GM23338 (cell line): ENCODE measurements at regions not wholly inside any gene's neighbourhood (a gene's known extent, or its start where the extent isn't known, plus 50 kb on each side); places are given as distances from the start of the nearest gene placed in this dataset.

Experiments used
- ATAC-seq: fragments of 200-7000 bp; cut with Tn5 transposase; 3 replicates; pipeline ENCODE4 v1.9.1; 2020
- DNase-seq: peaks from one replicate; pipeline ENCODE4 v3.0.0-alpha.2; 2015; ENCODE audit warnings: low spot score
- H2AFZ ChIP-seq: fragments of 200-600 bp; sonication (generic); 2 replicates; pipeline ENCODE4 v1.8.0; 2016; ENCODE audit warnings: antibody characterized with exemption, mild to moderate bottlenecking, moderate library complexity
- H3F3A ChIP-seq: fragments of 200-600 bp; sonication (generic); replicated peaks from 2 replicates; pipeline ENCODE4 v1.8.0; 2017; ENCODE audit warnings: antibody characterized with exemption, mixed run types, low read depth
- H3K27ac ChIP-seq: fragments of 200-600 bp; sonication (generic); 2 replicates; pipeline ENCODE4 v1.6.1; 2016; ENCODE audit warnings: low read depth
- H3K27me3 ChIP-seq: fragments of 200-600 bp; sonication (generic); 2 replicates; pipeline ENCODE4 v1.8.0; 2016; ENCODE audit warnings: mild to moderate bottlenecking, mixed run types, moderate library complexity; ENCODE audit not compliant: insufficient read depth
- H3K36me3 ChIP-seq: fragments of 200-600 bp; sonication (generic); 2 replicates; pipeline ENCODE4 v1.8.0; 2016; ENCODE audit warnings: mild to moderate bottlenecking; ENCODE audit not compliant: insufficient read depth
- H3K4me1 ChIP-seq: fragments of 200-600 bp; sonication (generic); 2 replicates; pipeline ENCODE4 v1.8.0; 2016; ENCODE audit warnings: mild to moderate bottlenecking, moderate library complexity; ENCODE audit not compliant: insufficient read depth
- H3K4me2 ChIP-seq: fragments of 200-600 bp; sonication (generic); 2 replicates; pipeline ENCODE4 v1.7.1; 2017; ENCODE audit warnings: mixed run types
- H3K4me3 ChIP-seq: fragments of 200-600 bp; sonication (generic); 2 replicates; pipeline ENCODE4 v1.6.1; 2016; ENCODE audit warnings: mixed run types
- H3K79me2 ChIP-seq: fragments of 200-600 bp; sonication (generic); replicated peaks from 2 replicates; pipeline ENCODE4 v1.8.0; 2017; ENCODE audit warnings: mild to moderate bottlenecking; ENCODE audit not compliant: insufficient read depth
- H3K9me2 ChIP-seq: fragments of 200-600 bp; sonication (generic); 2 replicates; pipeline ENCODE4 v1.8.0; 2017; ENCODE audit not compliant: insufficient read depth
- H4K20me1 ChIP-seq: fragments of 200-600 bp; sonication (generic); replicated peaks from 2 replicates; pipeline ENCODE4 v1.8.0; 2017; ENCODE audit warnings: mild to moderate bottlenecking; ENCODE audit not compliant: insufficient read depth
- H3K27ac Mint-ChIP-seq: 2 replicates; pipeline ENCODE4 v1.8.0; 2020; ENCODE audit warnings: inconsistent platforms, mild to moderate bottlenecking, moderate library complexity, mixed read lengths
- H3K27me3 Mint-ChIP-seq: 3 replicates; pipeline ENCODE4 v1.8.0; 2022; ENCODE audit warnings: low read depth, mild to moderate bottlenecking, moderate library complexity, mixed read lengths, inconsistent platforms; ENCODE audit not compliant: insufficient read depth, poor library complexity
- H3K36me3 Mint-ChIP-seq: 3 replicates; pipeline ENCODE4 v1.8.0; 2021; ENCODE audit warnings: low read depth, mild to moderate bottlenecking, inconsistent platforms, moderate library complexity, mixed read lengths
- H3K4me1 Mint-ChIP-seq: 3 replicates; pipeline ENCODE4 v1.8.0; 2020; ENCODE audit warnings: mild to moderate bottlenecking, inconsistent platforms, mixed read lengths
- H3K4me3 Mint-ChIP-seq: 3 replicates; pipeline ENCODE4 v1.8.0; 2021; ENCODE audit warnings: moderate library complexity, mild to moderate bottlenecking, inconsistent platforms, mixed read lengths
- H3K9me3 Mint-ChIP-seq: 3 replicates; pipeline ENCODE4 v1.8.0; 2020; ENCODE audit warnings: moderate library complexity, mild to moderate bottlenecking, inconsistent platforms, mixed read lengths
- CREB1 ChIP-seq: fragments of 250-450 bp; sonication (Bioruptor Pico); IDR thresholded peaks from 2 replicates; pipeline ENCODE4 v1.5.0; 2020; ENCODE audit warnings: low read depth, mild to moderate bottlenecking, moderate library complexity
- CTCF ChIP-seq, 2 experiments: fragments of 200-600 bp in 1 of 2; sonication (generic) in 1 of 2; conservative IDR thresholded peaks; 2 replicates each; pipeline versions ENCODE4 v1.5.1 to v1.6.1; 2016 to 2017; ENCODE audit warnings: antibody characterized with exemption in 2 of 2, low read depth in 2 of 2, mild to moderate bottlenecking in 2 of 2, moderate library complexity in 1 of 2
- EZH2 ChIP-seq: fragments of 200-600 bp; sonication (generic); IDR thresholded peaks from one replicate; pipeline ENCODE4 v1.8.0; 2017; ENCODE audit warnings: antibody characterized with exemption, mild to moderate bottlenecking, low read depth; ENCODE audit not compliant: unreplicated experiment
- EZH2phosphoT487 ChIP-seq: fragments of 200-600 bp; sonication (generic); IDR thresholded peaks from one replicate; pipeline ENCODE4 v1.8.1; 2018; ENCODE audit warnings: antibody characterized with exemption; ENCODE audit not compliant: unreplicated experiment
- JUNB ChIP-seq: IDR thresholded peaks from one replicate; pipeline ENCODE4 v1.6.1; 2016; ENCODE audit warnings: antibody characterized with exemption; ENCODE audit not compliant: unreplicated experiment
- NANOG ChIP-seq: IDR thresholded peaks from 2 replicates; pipeline ENCODE4 v1.6.1; 2016; ENCODE audit warnings: antibody characterized with exemption, borderline replicate concordance
- POLR2AphosphoS5 ChIP-seq: IDR thresholded peaks from 2 replicates; pipeline ENCODE4 v1.6.1; 2016; ENCODE audit warnings: antibody characterized with exemption, low read depth
- REST ChIP-seq: IDR thresholded peaks from one replicate; pipeline ENCODE4 v1.6.1; 2018; ENCODE audit warnings: antibody characterized with exemption; ENCODE audit not compliant: unreplicated experiment
- STAT1 ChIP-seq: IDR thresholded peaks from one replicate; pipeline ENCODE4 v1.6.1; 2016; ENCODE audit warnings: antibody characterized with exemption; ENCODE audit not compliant: unreplicated experiment
- ZNF114 ChIP-seq: fragments of 250-450 bp; sonication (Bioruptor Pico); IDR thresholded peaks from 2 replicates; pipeline ENCODE4 v1.5.0; 2020; ENCODE audit warnings: mild to moderate bottlenecking, moderate library complexity
- TF ChIP-seq, protein P1 (sequence below): IDR thresholded peaks from 2 replicates; pipeline ENCODE4 v1.6.1; 2016; ENCODE audit warnings: antibody characterized with exemption

DNA sequence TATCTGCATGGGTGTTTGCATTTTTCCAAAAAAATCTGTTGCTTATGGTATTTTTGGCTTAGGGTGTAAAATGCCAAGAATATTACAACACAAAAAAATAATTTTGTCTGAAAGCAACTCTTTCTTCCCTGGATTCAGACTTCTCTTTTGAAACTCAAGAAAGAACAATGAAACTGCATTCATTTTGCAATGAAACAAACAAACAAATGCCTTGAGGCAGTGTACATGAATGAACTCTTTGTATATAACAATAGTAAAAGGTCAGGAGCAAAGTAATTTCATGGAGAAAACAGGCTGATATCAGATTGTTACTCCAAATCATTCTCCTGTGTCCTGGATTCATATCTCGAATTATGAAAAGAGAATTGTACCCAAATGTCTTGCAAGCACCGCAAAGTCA is 301.6 kb upstream of the CDH20 start (continued):
- TF ChIP-seq REST (no peak), NANOG (no peak), EZH2 (no peak), JUNB (no peak), CTCF (conservative IDR thresholded peaks at IDR 0.05; ENCODE audit: low read depth in 2 of 2) (no peak), ZNF114 (CRISPR knock-in tag) (no peak), EZH2phosphoT487 (no peak), POLR2AphosphoS5 (no peak), CREB1 (CRISPR knock-in tag) (no peak)
- TF ChIP-seq, protein P1, sequence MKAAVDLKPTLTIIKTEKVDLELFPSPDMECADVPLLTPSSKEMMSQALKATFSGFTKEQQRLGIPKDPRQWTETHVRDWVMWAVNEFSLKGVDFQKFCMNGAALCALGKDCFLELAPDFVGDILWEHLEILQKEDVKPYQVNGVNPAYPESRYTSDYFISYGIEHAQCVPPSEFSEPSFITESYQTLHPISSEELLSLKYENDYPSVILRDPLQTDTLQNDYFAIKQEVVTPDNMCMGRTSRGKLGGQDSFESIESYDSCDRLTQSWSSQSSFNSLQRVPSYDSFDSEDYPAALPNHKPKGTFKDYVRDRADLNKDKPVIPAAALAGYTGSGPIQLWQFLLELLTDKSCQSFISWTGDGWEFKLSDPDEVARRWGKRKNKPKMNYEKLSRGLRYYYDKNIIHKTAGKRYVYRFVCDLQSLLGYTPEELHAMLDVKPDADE, result no peak

DNA sequence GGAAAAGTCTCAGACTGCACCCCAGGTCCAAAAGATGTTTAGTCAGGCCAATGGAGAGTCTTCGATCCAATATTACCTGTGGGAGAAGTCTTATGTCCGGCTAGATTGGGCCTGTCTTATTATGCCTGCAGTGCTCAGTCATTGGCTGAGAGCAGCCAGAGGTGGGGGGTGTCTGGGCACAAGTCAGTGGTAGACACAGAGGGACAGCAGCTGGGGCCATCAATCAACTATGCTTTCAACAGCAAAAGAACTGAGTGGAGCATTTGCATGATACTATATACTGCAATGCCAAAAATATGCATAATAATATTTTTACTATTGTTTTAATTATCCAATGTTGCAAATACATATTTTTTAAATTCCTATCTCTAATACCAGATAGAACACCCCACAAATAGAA is 298.6 kb upstream of the CDH20 start:
- Histone ChIP-seq H3K4me2 (no peak overlapping the region), H3K4me3 (no peak overlapping the region), H3F3A (no peaks in the 10 kb centered on the region), H2AFZ (no peak overlapping the region), H3K9me2 (no peaks in the 10 kb centered on the region), H3K36me3 (no peaks in the 10 kb centered on the region), H3K27me3 (no peaks in the 10 kb centered on the region), H3K79me2 (no peaks in the 10 kb centered on the region), H4K20me1 (no peaks in the 10 kb centered on the region), H3K4me1 (0 out of 2 replicates have a peak, but pooled peaks cover 3% of the 10 kb centered on the region), H3K27ac (no peak overlapping the region)
- DNase-seq (no peak), ATAC-seq (no peak)
- H3K36me3 Mint-ChIP-seq, result no peaks in the 10 kb centered on the region
- no peaks in the 10 kb centered on the region for H3K27me3 Mint-ChIP-seq
- no peak overlapping the region for H3K27ac Mint-ChIP-seq
- peaks cover 6% of the 10 kb centered on the region for H3K4me1 Mint-ChIP-seq
- H3K4me3 Mint-ChIP-seq, result no peak overlapping the region
- H3K9me3 Mint-ChIP-seq, result no peaks in the 10 kb centered on the region
- TF ChIP-seq EZH2phosphoT487, result no peak
- TF ChIP-seq STAT1, result no peak
- TF ChIP-seq CTCF (conservative IDR thresholded peaks at IDR 0.05; ENCODE audit: low read depth in 2 of 2), result no peak
- no peak for TF ChIP-seq EZH2
